ENCODE measurements at regions not wholly inside any gene's neighbourhood (a gene's known extent, or its start where the extent isn't known, plus 50 kb on each side); places are given as distances from the start of the nearest gene placed in this dataset.

- DNase-seq (ENCODE audit: low read depth in 1 of 2, low spot score in 1 of 2) = no peak
These were observed 558.2 kb downstream of the SLITRK6 start for GRCh38 chr13:85241060-85241459.

- no peak for DNase-seq (ENCODE audit: low read depth in 1 of 2, low spot score in 1 of 2)
These were observed 562.8 kb downstream of the SLITRK6 start for GRCh38 chr13:85236413-85236812.

- no peak for DNase-seq (ENCODE audit: low read depth in 1 of 2, low spot score in 1 of 2)
These were observed 568.5 kb downstream of the SLITRK6 start for GRCh38 chr13:85230691-85231093.

- no peak for DNase-seq (ENCODE audit: low read depth in 1 of 2, low spot score in 1 of 2)
These were observed 570.5 kb downstream of the SLITRK6 start for GRCh38 chr13:85228692-85229091.

GRCh38 chr13:85223883-85224656 lies 575.1 kb downstream of the SLITRK6 start:
- DNase-seq (ENCODE audit: low read depth in 1 of 2, low spot score in 1 of 2) = no peak

GRCh38 chr13:85216576-85216975 lies 582.6 kb downstream of the SLITRK6 start:
- DNase-seq (ENCODE audit: low read depth in 1 of 2, low spot score in 1 of 2) = no peak

GRCh38 chr13:85212692-85213091 lies 586.5 kb downstream of the SLITRK6 start:
- no peak for DNase-seq (ENCODE audit: low read depth in 1 of 2, low spot score in 1 of 2)

GRCh38 chr13:85204668-85205344 lies 594.4 kb downstream of the SLITRK6 start:
- DNase-seq (ENCODE audit: low read depth in 1 of 2, low spot score in 1 of 2) = no peak

GRCh38 chr13:85197431-85197830 lies 601.8 kb downstream of the SLITRK6 start:
- no peak for DNase-seq (ENCODE audit: low read depth in 1 of 2, low spot score in 1 of 2)

GRCh38 chr13:85194482-85194881 lies 604.7 kb downstream of the SLITRK6 start:
- no peak for DNase-seq (ENCODE audit: low read depth in 1 of 2, low spot score in 1 of 2)

GRCh38 chr13:85191996-85192718 lies 607.1 kb downstream of the SLITRK6 start:
- DNase-seq (ENCODE audit: low read depth in 1 of 2, low spot score in 1 of 2) = no peak

GRCh38 chr13:85186356-85187045 lies 612.7 kb downstream of the SLITRK6 start:
- DNase-seq (ENCODE audit: low read depth in 1 of 2, low spot score in 1 of 2) = no peak

GRCh38 chr13:85174291-85174690 lies 624.9 kb downstream of the SLITRK6 start:
- DNase-seq (ENCODE audit: low read depth in 1 of 2, low spot score in 1 of 2) = no peak

GRCh38 chr13:85170372-85170771 lies 628.8 kb downstream of the SLITRK6 start:
- no peak for DNase-seq (ENCODE audit: low read depth in 1 of 2, low spot score in 1 of 2)

- no peak for DNase-seq (ENCODE audit: low read depth in 1 of 2, low spot score in 1 of 2)
These were observed 632.3 kb downstream of the SLITRK6 start for GRCh38 chr13:85166891-85167290.

- no peak for DNase-seq (ENCODE audit: low read depth in 1 of 2, low spot score in 1 of 2)
These were observed 636.2 kb downstream of the SLITRK6 start for GRCh38 chr13:85163063-85163462.

GRCh38 chr13:85148009-85148408 lies 651.2 kb downstream of the SLITRK6 start:
- DNase-seq (ENCODE audit: low read depth in 1 of 2, low spot score in 1 of 2) = no peak

- DNase-seq (ENCODE audit: low read depth in 1 of 2, low spot score in 1 of 2) = no peak
These were observed 656.8 kb downstream of the SLITRK6 start for GRCh38 chr13:85142351-85142927.

- no peak for DNase-seq (ENCODE audit: low read depth in 1 of 2, low spot score in 1 of 2)
These were observed 657.8 kb downstream of the SLITRK6 start for GRCh38 chr13:85141401-85141800.

- DNase-seq (ENCODE audit: low read depth in 1 of 2, low spot score in 1 of 2) = no peak
These were observed 659.0 kb downstream of the SLITRK6 start for GRCh38 chr13:85140192-85140591.

GRCh38 chr13:85137516-85137915 lies 661.7 kb downstream of the SLITRK6 start:
- no peak for DNase-seq (ENCODE audit: low read depth in 1 of 2, low spot score in 1 of 2)
